Body of pancreas (tissue), 4 donors: ENCODE measurements at regions not wholly inside any gene's neighbourhood (a gene's known extent, or its start where the extent isn't known, plus 50 kb on each side); places are given as distances from the start of the nearest gene placed in this dataset.
"Not testable (repeated sequence)": the region's sequence is repeated elsewhere in the genome, so short reads cannot be mapped to it uniquely, and the experiment has no call there.

Source experiments
- ATAC-seq: fragments of 150-250 bp; one replicate; pipeline ENCODE4 v1.9.1; 2016
- DNase-seq, 4 donors: peaks; one replicate each; pipeline ENCODE4 v3.0.0-alpha.2; 2019
- H3K27ac ChIP-seq, 4 donors: fragments of 200-600 bp; sonication (generic); 1 replicate in 3 of 4; 2 replicates in 1 of 4; pipeline versions ENCODE4 v1.5.1 to v1.6.1; 2016 to 2019; ENCODE audit warnings: mild to moderate bottlenecking in 1 of 4, mixed read lengths in 1 of 4, moderate library complexity in 1 of 4
- H3K27me3 ChIP-seq, 2 donors: fragments of 200-600 bp; sonication (generic); one replicate each; pipeline ENCODE4 v1.6.0; 2016; ENCODE audit warnings: mild to moderate bottlenecking in 1 of 2
- H3K36me3 ChIP-seq, 2 donors: fragments of 200-600 bp; sonication (generic); replicated peaks in 1 of 2; 2 replicates each; pipeline ENCODE4 v1.5.1; 2016; ENCODE audit warnings: low read depth in 2 of 2; ENCODE audit not compliant: insufficient read depth in 1 of 2
- H3K4me1 ChIP-seq: fragments of 200-600 bp; sonication (generic); one replicate; pipeline ENCODE4 v1.6.0; 2016
- H3K4me3 ChIP-seq, 2 donors: fragments of 200-600 bp; sonication (generic); 1 replicate in 1 of 2; 2 replicates in 1 of 2; pipeline ENCODE4 v1.5.1; 2016 to 2019
- H3K9me3 ChIP-seq, 3 donors: fragments of 200-600 bp; sonication (generic); 1 replicate in 2 of 3; 2 replicates in 1 of 3; pipeline ENCODE4 v1.5.1; 2016
- POLR2A ChIP-seq, 3 donors: fragments of 450-650 bp; IDR thresholded peaks; one replicate each; pipeline ENCODE4 v1.6.1; 2016; ENCODE audit warnings: antibody characterized with exemption in 3 of 3, mild to moderate bottlenecking in 2 of 3
- WGBS, 2 donors: methylation state at CpG; one replicate each; pipeline ENCODE4 v1.1.5; 2017; 5-methylcytosine and 5-hydroxymethylcytosine counted together
- intact Hi-C: fragments of 100-400 bp; cut with DNase I; formaldehyde crosslinking; loops from one replicate; pipeline ENCODE4 v1.15.1; 2023
- TF ChIP-seq, protein P1 (sequence below), 7 experiments: fragments of 450-650 bp in 4 of 7; fragments of 200-600 bp in 3 of 7; sonication (generic) in 3 of 7; IDR thresholded peaks; one replicate each; pipeline ENCODE4 v1.5.1; 2016 to 2019; ENCODE audit warnings: antibody characterized with exemption in 7 of 7

DNA sequence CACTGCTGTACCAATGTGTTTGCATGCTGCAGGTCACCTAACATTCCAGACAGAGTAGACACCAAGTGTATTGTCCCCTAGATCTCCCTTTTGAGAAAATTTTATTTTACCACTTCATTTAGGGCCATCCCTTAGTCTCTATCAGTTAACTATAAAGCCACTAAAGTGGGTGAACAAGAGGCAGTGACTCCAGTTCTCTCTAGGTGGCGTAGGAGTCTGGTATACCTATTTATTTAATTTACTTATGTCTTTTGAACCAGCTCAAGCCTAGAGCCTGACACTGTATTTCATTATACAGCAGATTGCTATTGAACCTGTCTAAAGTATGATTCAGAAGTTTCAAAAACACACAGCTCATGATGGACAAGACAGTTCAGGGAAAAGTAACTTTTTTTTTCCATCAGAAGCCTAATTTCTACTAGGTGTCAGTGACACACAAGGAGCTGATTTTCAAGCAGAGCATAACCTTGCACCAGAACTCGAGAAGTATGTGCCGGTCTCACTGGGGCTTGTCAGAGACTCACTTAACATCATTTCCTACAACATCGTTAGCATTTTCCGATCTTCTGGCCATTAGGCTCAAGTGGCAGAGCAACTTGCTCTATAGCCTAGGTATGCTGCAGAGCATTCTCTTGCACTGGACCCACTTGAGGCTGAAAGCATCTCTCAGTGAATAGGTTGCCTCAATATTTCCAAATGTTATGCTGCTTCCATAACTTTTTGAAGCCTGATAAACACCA, 175.4 kb downstream of the CDC14C start:
- Histone ChIP-seq H3K9me3 (no peaks in the 10 kb centered on the region), H3K4me1 (no peaks in the 10 kb centered on the region), H3K4me3 (no peak overlapping the region), H3K27me3 (no peaks in the 10 kb centered on the region), H3K27ac (no peak overlapping the region), H3K36me3 (no peaks in the 10 kb centered on the region)
- DNase-seq (no peak), ATAC-seq (no peak)
- intact Hi-C loops = no loop called here
- TF ChIP-seq POLR2A (IDR thresholded peaks at IDR 0.05) = no peak
- TF ChIP-seq, protein P1, sequence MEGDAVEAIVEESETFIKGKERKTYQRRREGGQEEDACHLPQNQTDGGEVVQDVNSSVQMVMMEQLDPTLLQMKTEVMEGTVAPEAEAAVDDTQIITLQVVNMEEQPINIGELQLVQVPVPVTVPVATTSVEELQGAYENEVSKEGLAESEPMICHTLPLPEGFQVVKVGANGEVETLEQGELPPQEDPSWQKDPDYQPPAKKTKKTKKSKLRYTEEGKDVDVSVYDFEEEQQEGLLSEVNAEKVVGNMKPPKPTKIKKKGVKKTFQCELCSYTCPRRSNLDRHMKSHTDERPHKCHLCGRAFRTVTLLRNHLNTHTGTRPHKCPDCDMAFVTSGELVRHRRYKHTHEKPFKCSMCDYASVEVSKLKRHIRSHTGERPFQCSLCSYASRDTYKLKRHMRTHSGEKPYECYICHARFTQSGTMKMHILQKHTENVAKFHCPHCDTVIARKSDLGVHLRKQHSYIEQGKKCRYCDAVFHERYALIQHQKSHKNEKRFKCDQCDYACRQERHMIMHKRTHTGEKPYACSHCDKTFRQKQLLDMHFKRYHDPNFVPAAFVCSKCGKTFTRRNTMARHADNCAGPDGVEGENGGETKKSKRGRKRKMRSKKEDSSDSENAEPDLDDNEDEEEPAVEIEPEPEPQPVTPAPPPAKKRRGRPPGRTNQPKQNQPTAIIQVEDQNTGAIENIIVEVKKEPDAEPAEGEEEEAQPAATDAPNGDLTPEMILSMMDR (IDR thresholded peaks at IDR 0.05) = peak in 1 of 7 experiments; percentile 14
- 60 to 78% methylated on average over 5 of the region's 5 CpGs for WGBS, 2 donors

DNA sequence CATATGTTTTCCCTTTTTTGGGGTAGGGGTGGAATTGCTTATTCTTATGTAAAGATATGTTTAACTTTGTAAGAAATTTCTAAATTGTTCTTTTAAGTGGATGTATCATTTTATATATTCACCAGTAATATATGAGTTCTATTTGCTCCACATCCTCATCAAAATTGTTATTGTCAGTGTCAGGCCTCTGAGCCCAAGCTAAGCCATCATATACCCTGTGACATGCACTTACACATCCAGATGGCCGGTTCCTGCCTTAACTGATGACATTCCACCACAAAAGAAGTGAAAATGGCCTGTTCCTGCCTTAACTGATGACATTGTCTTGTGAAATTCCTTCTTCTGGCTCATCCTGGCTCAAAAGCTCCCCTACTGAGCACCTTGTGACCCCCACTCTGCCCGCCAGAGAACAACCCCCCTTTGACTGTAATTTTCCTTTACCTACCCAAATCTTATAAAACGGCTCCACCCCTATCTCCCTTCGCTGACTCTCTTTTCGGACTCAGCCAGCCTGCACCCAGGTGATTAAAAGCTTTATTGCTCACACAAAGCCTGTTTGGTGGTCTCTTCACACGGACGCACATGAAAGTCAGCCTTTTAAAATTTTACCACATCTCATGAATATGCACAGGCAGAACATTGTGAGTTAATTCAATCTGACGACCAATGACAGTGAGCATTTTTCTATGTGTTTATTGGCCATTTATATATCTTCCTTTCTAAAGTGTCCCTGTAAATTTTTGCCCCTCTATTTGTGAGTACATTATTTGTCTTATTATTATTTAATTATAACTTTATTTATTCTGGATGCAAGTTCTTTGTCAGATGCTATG, 176.8 kb downstream of the CDC14C start:
- H3K27me3 ChIP-seq, H3K36me3 ChIP-seq, H3K4me3 ChIP-seq, H3K27ac ChIP-seq, H3K4me1 ChIP-seq, DNase-seq, ATAC-seq, intact Hi-C loops, H3K9me3 ChIP-seq: not testable (repeated sequence)
- 46 to 47% methylated on average over 8 of the region's 8 CpGs for WGBS, 2 donors

DNA sequence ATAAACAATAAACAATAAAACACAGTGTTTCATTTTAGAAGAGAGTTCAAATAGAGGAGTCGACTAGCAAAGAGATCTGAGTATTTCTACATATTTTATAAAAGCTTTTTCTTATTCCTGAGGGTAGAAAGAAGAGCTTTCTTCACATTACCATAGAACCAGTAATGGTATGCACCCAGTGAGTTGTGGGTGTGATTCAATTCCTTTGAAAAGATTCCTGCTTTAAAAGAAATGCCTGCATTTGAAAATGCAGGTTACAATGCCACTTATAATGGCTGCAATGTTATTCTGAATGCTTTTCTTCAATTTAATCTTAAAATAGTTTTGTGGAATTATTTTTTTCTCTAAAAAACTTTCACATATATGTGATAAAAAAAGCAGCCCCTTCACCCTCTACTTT, 178.1 kb downstream of the CDC14C start:
- Histone ChIP-seq H3K9me3 (no peaks in the 10 kb centered on the region), H3K27me3 (no peaks in the 10 kb centered on the region), H3K4me3 (no peak overlapping the region), H3K4me1 (no peaks in the 10 kb centered on the region), H3K36me3 (no peaks in the 10 kb centered on the region), H3K27ac (no peak overlapping the region)
- 11 to 14% methylated on average over 1 of the region's 1 CpG for WGBS, 2 donors
- TF ChIP-seq, protein P1 (IDR thresholded peaks at IDR 0.05) = no peak
- no peak for TF ChIP-seq POLR2A (IDR thresholded peaks at IDR 0.05)
- intact Hi-C loops = no loop called here
- ATAC-seq (no peak), DNase-seq (no peak)

DNA sequence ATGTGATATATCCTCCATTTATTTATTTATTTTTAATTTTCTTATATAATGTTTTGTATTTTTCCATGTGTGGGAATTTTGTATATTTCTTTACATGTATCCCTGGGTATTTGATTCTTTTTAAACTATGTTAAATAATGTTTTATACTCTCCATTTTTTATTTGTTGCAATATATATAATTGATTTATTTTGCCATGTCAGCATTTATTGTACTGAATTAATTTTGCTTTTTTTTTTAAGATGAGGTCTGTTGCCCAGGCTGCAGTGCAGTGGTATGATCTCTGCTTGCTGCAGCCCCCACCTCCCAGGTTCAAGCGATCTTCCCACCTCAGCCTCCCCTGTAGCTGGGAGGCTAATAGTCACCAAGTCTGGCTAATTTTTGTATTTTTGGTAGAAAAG, 187.4 kb downstream of the CDC14C start:
- Histone ChIP-seq H3K27me3 (no peaks in the 10 kb centered on the region), H3K4me1 (no peaks in the 10 kb centered on the region), H3K4me3 (no peak overlapping the region), H3K36me3 (no peaks in the 10 kb centered on the region), H3K9me3 (no peaks in the 10 kb centered on the region), H3K27ac (no peak overlapping the region)
- intact Hi-C loops = no loop called here
- 93 to 100% methylated on average over 1 of the region's 1 CpG for WGBS, 2 donors
- TF ChIP-seq, protein P1 (IDR thresholded peaks at IDR 0.05) = no peak
- TF ChIP-seq POLR2A (IDR thresholded peaks at IDR 0.05) = no peak
- ATAC-seq = no peak
- DNase-seq = no peak

DNA sequence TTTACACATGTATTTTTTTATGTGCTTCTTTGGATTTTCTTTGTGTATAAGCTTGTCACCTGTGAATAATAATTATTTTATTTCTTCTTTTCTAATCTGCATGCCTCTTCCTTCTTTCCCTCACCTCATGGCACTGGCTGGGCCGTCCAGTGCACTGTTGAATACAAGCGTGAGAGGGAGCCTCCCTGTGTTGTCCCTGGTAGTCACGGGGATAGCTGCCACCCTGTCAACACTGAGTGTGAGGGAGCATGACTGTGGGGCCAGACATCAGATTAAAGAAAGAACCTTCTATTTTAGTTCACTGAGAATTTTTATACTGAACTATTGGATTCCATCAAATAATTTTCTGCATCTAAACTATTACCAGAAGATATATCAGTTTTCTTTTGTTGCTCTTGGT, 187.9 kb downstream of the CDC14C start:
- H3K9me3 ChIP-seq = no peaks in the 10 kb centered on the region
- no peak overlapping the region for H3K4me3 ChIP-seq
- intact Hi-C loops = no loop called here
- WGBS, 2 donors = 46 to 52% methylated on average over 3 of the region's 3 CpGs
- no peaks in the 10 kb centered on the region for H3K27me3 ChIP-seq
- no peak overlapping the region for H3K27ac ChIP-seq
- ATAC-seq (no peak), DNase-seq (no peak)
- TF ChIP-seq, protein P1 (IDR thresholded peaks at IDR 0.05) = no peak
- TF ChIP-seq POLR2A (IDR thresholded peaks at IDR 0.05) = no peak
- H3K4me1 ChIP-seq = no peaks in the 10 kb centered on the region
- H3K36me3 ChIP-seq = no peaks in the 10 kb centered on the region
